Omental fat pad (tissue), 3 donors: ENCODE measurements at regions not wholly inside any gene's neighbourhood (a gene's known extent, or its start where the extent isn't known, plus 50 kb on each side); places are given as distances from the start of the nearest gene placed in this dataset.

Experiments used
- ATAC-seq: fragments of 150-250 bp; one replicate; pipeline ENCODE4 v1.9.1; 2016; ENCODE audit warnings: mild to moderate bottlenecking, moderate library complexity; ENCODE audit not compliant: low FRiP score
- DNase-seq: peaks from one replicate; pipeline ENCODE4 v3.0.0-alpha.2; 2019; ENCODE audit warnings: low spot score
- CTCF ChIP-seq, 3 donors: fragments of 450-650 bp; IDR thresholded peaks; one replicate each; pipeline ENCODE4 v1.5.1; 2016 to 2017; ENCODE audit warnings: antibody characterized with exemption in 3 of 3, mild to moderate bottlenecking in 3 of 3, moderate library complexity in 2 of 3

- DNase-seq (no peak), ATAC-seq (no peak)
- no peak for TF ChIP-seq CTCF (IDR thresholded peaks at IDR 0.05)
Observed at GRCh38 chrX:150017868-150018267, 79.6 kb upstream of the EOLA2 start.

- DNase-seq (no peak), ATAC-seq (no peak)
- no peak for TF ChIP-seq CTCF (IDR thresholded peaks at IDR 0.05)
Observed at GRCh38 chrX:150018931-150019361, 80.7 kb upstream of the EOLA2 start.

- ATAC-seq (no peak), DNase-seq (no peak)
- no peak for TF ChIP-seq CTCF (IDR thresholded peaks at IDR 0.05)
Observed at GRCh38 chrX:150028692-150029091, 90.4 kb upstream of the EOLA2 start.

GRCh38 chrX:150032742-150033141 lies 94.5 kb upstream of the EOLA2 start:
- no peak for TF ChIP-seq CTCF (IDR thresholded peaks at IDR 0.05)
- ATAC-seq (no peak), DNase-seq (no peak)

GRCh38 chrX:150034788-150035187 lies 96.5 kb upstream of the EOLA2 start:
- ATAC-seq = no peak
- no peak for DNase-seq
- no peak for TF ChIP-seq CTCF (IDR thresholded peaks at IDR 0.05)

- no peak for TF ChIP-seq CTCF (IDR thresholded peaks at IDR 0.05)
- no peak for ATAC-seq
- DNase-seq = no peak
Observed at GRCh38 chrX:150035531-150035930, 97.2 kb upstream of the EOLA2 start.

- no peak for TF ChIP-seq CTCF (IDR thresholded peaks at IDR 0.05)
- no peak for DNase-seq
- no peak for ATAC-seq
Observed at GRCh38 chrX:150036181-150036580, 97.9 kb upstream of the EOLA2 start.
